ENCODE measurements at regions not wholly inside any gene's neighbourhood (a gene's known extent, or its start where the extent isn't known, plus 50 kb on each side); places are given as distances from the start of the nearest gene placed in this dataset.

DNA sequence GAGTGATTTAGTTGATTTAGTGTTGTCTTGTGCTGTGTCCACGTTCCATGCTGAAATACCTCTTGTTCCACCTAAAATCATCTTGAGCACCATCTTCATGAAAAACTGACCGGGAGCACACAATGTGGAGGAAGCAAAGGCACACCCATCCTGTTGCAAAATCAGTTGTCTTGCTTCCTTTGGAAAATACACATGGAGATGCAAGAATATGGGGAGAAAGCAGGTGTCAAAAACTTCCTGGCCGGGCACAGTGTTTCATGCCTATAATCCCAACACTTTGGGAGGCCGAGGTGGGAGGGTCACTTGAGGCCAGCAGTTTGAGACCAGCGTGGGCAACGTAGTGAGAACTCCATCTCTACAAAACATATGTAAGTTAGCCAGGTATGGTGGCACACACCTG lies 151.1 kb downstream of the C11orf91 start:
- no peaks in the 10 kb centered on the region for H3K4me1 ChIP-seq
- H3K4me3 ChIP-seq, result no peak overlapping the region
- TF ChIP-seq, protein P1, sequence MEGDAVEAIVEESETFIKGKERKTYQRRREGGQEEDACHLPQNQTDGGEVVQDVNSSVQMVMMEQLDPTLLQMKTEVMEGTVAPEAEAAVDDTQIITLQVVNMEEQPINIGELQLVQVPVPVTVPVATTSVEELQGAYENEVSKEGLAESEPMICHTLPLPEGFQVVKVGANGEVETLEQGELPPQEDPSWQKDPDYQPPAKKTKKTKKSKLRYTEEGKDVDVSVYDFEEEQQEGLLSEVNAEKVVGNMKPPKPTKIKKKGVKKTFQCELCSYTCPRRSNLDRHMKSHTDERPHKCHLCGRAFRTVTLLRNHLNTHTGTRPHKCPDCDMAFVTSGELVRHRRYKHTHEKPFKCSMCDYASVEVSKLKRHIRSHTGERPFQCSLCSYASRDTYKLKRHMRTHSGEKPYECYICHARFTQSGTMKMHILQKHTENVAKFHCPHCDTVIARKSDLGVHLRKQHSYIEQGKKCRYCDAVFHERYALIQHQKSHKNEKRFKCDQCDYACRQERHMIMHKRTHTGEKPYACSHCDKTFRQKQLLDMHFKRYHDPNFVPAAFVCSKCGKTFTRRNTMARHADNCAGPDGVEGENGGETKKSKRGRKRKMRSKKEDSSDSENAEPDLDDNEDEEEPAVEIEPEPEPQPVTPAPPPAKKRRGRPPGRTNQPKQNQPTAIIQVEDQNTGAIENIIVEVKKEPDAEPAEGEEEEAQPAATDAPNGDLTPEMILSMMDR (IDR thresholded peaks at IDR 0.05), result no peak
- TF ChIP-seq POLR2A (IDR thresholded peaks at IDR 0.05), result no peak
- H3K27ac ChIP-seq, result no peak overlapping the region
- peaks cover 0 to 3% (median 0%) of the 10 kb centered on the region in 9 donors for H3K27me3 ChIP-seq
- H3K9me3 ChIP-seq, result no peaks in the 10 kb centered on the region
- DNase-seq (no peak), ATAC-seq (no peak)
- H3K36me3 ChIP-seq, result no peaks in the 10 kb centered on the region
- WGBS, 4 donors, result 49 to 75% (median 68%) methylated on average over 6 of the region's 6 CpGs
- intact Hi-C loops (cut with DNase I), result loop anchor here in 3 of 10 donors (5.0 to 10.0 kb wide), 4 partner anchors 185 to 387 kb away; partner anchors contain the start of gene CSTF3 (in 1 of the 3)

GRCh38 chr11:33545931-33546330 lies 154.7 kb downstream of the C11orf91 start:
- no peaks in the 10 kb centered on the region for H3K4me1 ChIP-seq
- no peaks in the 10 kb centered on the region for H3K36me3 ChIP-seq
- TF ChIP-seq, protein P1 (IDR thresholded peaks at IDR 0.05), result no peak
- no peak for TF ChIP-seq POLR2A (IDR thresholded peaks at IDR 0.05)
- DNase-seq (no peak), ATAC-seq (no peak)
- intact Hi-C loops (cut with DNase I), result loop anchor here in 3 of 10 donors (5.0 to 10.0 kb wide), 4 partner anchors 181 to 384 kb away; partner anchors contain the start of gene CSTF3 (in 1 of the 3)
- H3K9me3 ChIP-seq, result no peaks in the 10 kb centered on the region
- no peak overlapping the region for H3K27ac ChIP-seq
- no peak overlapping the region for H3K4me3 ChIP-seq
- peaks cover 0 to 3% (median 0%) of the 10 kb centered on the region in 9 donors for H3K27me3 ChIP-seq

- TF ChIP-seq POLR2A (IDR thresholded peaks at IDR 0.05), result no peak
- TF ChIP-seq, protein P1 (IDR thresholded peaks at IDR 0.05), result no peak
- WGBS, 4 donors, result 95 to 97% (median 96%) methylated on average over 14 to 17 of the region's 17 CpGs
- H3K4me1 ChIP-seq, result peaks cover 0 to 8% (median 2%) of the 10 kb centered on the region in 12 donors
- ATAC-seq (no peak), DNase-seq (no peak)
- H3K27ac ChIP-seq, result no peak overlapping the region
- H3K36me3 ChIP-seq, result no peaks in the 10 kb centered on the region
- peaks cover 0 to 3% (median 0%) of the 10 kb centered on the region in 9 donors for H3K27me3 ChIP-seq
- intact Hi-C loops (cut with DNase I), result loop anchor here in 9 of 10 donors (5.0 to 10.0 kb wide), 8 partner anchors 138 to 382 kb away; partner anchors contain the start of gene CSTF3 (in 1 of the 9)
- H3K4me3 ChIP-seq, result no peak overlapping the region
- H3K9me3 ChIP-seq, result no peaks in the 10 kb centered on the region
Measured at GRCh38 chr11:33544593-33545373, 155.8 kb downstream of the C11orf91 start.

DNA sequence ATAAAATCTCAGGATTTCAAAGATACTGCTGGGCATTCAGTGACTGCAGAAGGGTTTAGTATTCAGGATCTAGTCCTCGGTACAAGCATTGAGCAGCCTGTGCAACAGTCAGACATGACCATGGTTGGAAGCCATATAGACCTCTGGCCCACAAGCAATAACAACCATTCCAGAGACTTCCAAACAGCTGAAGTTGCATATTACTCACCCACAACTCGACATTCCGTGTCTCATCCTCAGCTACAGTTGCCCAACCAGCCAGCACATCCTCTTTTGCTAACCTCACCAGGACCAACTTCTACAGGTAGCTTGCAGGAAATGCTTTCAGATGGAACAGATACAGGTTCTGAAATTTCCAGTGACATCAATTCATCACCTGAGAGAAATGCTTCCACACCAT lies 156.8 kb downstream of the C11orf91 start:
- Histone ChIP-seq H3K27ac (no peak overlapping the region), H3K27me3 (peaks cover 0 to 3% (median 0%) of the 10 kb centered on the region in 9 donors), H3K4me1 (peaks cover 0 to 14% (median 2%) of the 10 kb centered on the region in 12 donors), H3K4me3 (no peak overlapping the region), H3K9me3 (no peaks in the 10 kb centered on the region), H3K36me3 (no peaks in the 10 kb centered on the region)
- TF ChIP-seq, protein P1 (IDR thresholded peaks at IDR 0.05), result no peak
- TF ChIP-seq POLR2A (IDR thresholded peaks at IDR 0.05), result no peak
- WGBS, 4 donors, result 89 to 97% (median 93%) methylated on average over 3 of the region's 3 CpGs
- intact Hi-C loops (cut with DNase I), result loop anchor here (1.0 to 10.0 kb wide), 11 partner anchors 138 to 377 kb away; no protein-coding TSS in a partner anchor
- no peak for DNase-seq
- no peak for ATAC-seq

Measured in heart left ventricle (tissue), 16 donors.